Naive thymus-derived CD8-positive, alpha-beta T cell (primary cell): ENCODE measurements at regions not wholly inside any gene's neighbourhood (a gene's known extent, or its start where the extent isn't known, plus 50 kb on each side); places are given as distances from the start of the nearest gene placed in this dataset.

Experiments
- ATAC-seq, 2 donors: fragments of 150-1000 bp; cut with Tn5 transposase in 1 of 2; sonication (Bioruptor Pico), chemical (Tn5 transposase) in 1 of 2; 1 replicate in 1 of 2; 2 replicates in 1 of 2; pipeline ENCODE4 v1.10.0; 2021; ENCODE audit warnings: mild to moderate bottlenecking in 2 of 2, moderate library complexity in 2 of 2
- POLR2A ChIA-PET: fragments of 350-600 bp; sonication (Branson Sonifier 250); formaldehyde crosslinking; loops from one replicate; lab custom pipeline; 2021; ENCODE audit warnings: antibody characterized with exemption; lab: Charles Lee
- DNase-seq, 10 donors: peaks; one replicate each; pipeline versions ENCODE4 v3.0.0 to v3.0.0-alpha.2; 2020 to 2022
- H3K27ac Mint-ChIP-seq, 10 donors: one replicate each; pipeline ENCODE4 v1.8.0; 2020 to 2022; ENCODE audit warnings: mild to moderate bottlenecking in 10 of 10, mixed read lengths in 10 of 10, moderate library complexity in 4 of 10, inconsistent platforms in 1 of 10
- H3K27me3 Mint-ChIP-seq, 5 donors: one replicate each; pipeline ENCODE4 v1.8.0; 2021 to 2022; ENCODE audit warnings: mixed read lengths in 5 of 5
- H3K36me3 Mint-ChIP-seq, 3 donors: one replicate each; pipeline ENCODE4 v1.8.0; 2020 to 2022; ENCODE audit warnings: mixed read lengths in 3 of 3, mild to moderate bottlenecking in 2 of 3, inconsistent platforms in 1 of 3
- H3K4me1 Mint-ChIP-seq, 4 donors: one replicate each; pipeline ENCODE4 v1.8.0; 2021 to 2022; ENCODE audit warnings: mixed read lengths in 4 of 4
- H3K4me3 Mint-ChIP-seq, 10 donors: one replicate each; pipeline ENCODE4 v1.8.0; 2020 to 2022; ENCODE audit warnings: mild to moderate bottlenecking in 10 of 10, mixed read lengths in 10 of 10, moderate library complexity in 6 of 10, inconsistent platforms in 1 of 10
- H3K9me3 Mint-ChIP-seq, 9 donors: one replicate each; pipeline ENCODE4 v1.8.0; 2020 to 2022; ENCODE audit warnings: mixed read lengths in 9 of 9, mild to moderate bottlenecking in 3 of 9, inconsistent platforms in 1 of 9, moderate library complexity in 1 of 9

DNA sequence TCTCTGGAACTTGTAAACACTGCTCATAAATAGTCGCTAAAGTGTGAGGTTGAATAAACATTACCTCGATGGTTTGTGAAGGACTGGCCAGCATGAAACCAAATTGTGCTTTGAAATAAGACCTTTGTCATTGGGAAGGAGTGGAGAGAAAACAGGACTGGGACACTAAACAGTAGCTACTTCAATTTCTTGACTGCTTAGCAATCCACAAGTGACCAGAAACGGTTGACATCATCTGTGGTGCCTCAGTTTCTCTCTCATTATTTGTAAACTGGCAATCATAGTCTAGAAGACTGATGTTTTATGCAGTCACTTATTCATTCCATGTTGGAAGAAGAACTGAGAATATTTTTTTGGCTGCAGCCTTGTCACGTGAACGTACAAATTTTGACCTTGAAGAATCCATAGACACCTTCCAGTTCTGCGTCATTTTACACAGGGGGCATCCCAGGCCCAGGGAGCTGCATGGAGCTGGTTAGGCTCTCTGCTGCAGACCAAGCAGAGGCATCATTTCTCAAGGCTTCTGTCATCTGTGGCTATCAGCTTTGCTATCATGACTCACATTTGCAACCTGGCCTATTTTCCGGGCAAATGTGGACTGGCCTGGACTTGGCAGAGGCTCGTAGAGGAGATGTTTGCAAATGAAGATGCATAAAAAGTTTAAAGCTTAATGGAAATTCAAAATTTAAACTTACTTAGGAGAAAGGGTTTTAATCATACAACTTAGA is 391.8 kb downstream of the FGF9 start:
- ATAC-seq (no peak), DNase-seq (peak in 1 of 10 donors; percentile 17)
- H3K9me3 Mint-ChIP-seq: peaks cover 0 to 9% (median 0%) of the 10 kb centered on the region in 9 donors
- H3K27ac Mint-ChIP-seq: peak overlapping the region; percentile 94 to 100 (median 98)
- peaks cover 41 to 85% (median 80%) of the 10 kb centered on the region in 4 donors for H3K4me1 Mint-ChIP-seq
- POLR2A ChIA-PET: interaction anchor here (0.7 to 4.3 kb wide), 4 partner anchors 12 to 392 kb away, joined by 3 to 27 read pairs (median 3); partner anchors contain the start of gene FGF9
- peak overlapping the region; percentile 44 to 83 (median 64) for H3K4me3 Mint-ChIP-seq
- H3K27me3 Mint-ChIP-seq: no peaks in the 10 kb centered on the region
- peaks cover 0 to 1% (median 0%) of the 10 kb centered on the region in 3 donors for H3K36me3 Mint-ChIP-seq

DNA sequence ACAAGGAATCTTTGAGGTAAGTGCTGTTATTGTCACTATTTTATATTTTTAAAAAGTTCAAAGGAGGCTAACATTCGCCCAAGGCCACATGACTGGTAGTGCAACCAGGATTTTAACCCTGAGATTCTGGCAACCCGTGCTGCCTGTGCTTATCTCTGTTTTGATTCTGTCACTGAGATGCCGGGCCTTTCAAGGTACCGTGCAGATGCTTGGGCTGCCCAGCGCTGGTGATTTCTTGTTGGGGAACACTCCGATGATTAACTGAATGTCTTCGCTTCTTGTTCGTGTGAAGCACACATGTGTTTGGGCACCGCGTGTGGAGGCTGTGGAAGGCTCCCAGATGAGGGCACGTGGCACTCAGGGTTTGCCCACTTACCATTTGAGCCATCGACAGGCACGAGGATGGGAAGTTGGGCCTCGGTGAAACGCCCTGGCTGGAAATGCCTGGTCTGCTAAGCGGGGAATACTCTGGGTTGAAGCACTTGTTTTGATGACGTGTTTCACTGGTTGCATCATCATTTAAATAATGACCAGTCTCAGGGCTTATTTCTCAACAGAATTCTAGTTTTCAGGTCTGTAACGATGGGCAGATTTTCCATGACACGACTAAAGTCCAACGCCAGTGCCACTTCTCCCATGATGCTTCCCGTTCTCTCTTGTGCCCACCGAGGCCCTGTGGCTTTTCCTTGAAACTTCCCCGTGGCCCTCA is 392.7 kb downstream of the FGF9 start:
- H3K9me3 Mint-ChIP-seq: peaks cover 0 to 5% (median 0%) of the 10 kb centered on the region in 9 donors
- H3K4me3 Mint-ChIP-seq: peak overlapping the region in 5 of 10 donors; percentile 19 to 80 (median 38)
- ATAC-seq: no peak
- no peaks in the 10 kb centered on the region for H3K27me3 Mint-ChIP-seq
- no peak for DNase-seq
- H3K4me1 Mint-ChIP-seq: peaks cover 43 to 89% (median 83%) of the 10 kb centered on the region in 4 donors
- peaks cover 0 to 1% (median 0%) of the 10 kb centered on the region in 3 donors for H3K36me3 Mint-ChIP-seq
- POLR2A ChIA-PET: interaction anchor here (1.3 to 4.3 kb wide), 2 partner anchors 11 to 393 kb away, joined by 3 to 27 read pairs; partner anchors contain the start of gene FGF9
- H3K27ac Mint-ChIP-seq: peak overlapping the region; percentile 57 to 100 (median 98)

DNA sequence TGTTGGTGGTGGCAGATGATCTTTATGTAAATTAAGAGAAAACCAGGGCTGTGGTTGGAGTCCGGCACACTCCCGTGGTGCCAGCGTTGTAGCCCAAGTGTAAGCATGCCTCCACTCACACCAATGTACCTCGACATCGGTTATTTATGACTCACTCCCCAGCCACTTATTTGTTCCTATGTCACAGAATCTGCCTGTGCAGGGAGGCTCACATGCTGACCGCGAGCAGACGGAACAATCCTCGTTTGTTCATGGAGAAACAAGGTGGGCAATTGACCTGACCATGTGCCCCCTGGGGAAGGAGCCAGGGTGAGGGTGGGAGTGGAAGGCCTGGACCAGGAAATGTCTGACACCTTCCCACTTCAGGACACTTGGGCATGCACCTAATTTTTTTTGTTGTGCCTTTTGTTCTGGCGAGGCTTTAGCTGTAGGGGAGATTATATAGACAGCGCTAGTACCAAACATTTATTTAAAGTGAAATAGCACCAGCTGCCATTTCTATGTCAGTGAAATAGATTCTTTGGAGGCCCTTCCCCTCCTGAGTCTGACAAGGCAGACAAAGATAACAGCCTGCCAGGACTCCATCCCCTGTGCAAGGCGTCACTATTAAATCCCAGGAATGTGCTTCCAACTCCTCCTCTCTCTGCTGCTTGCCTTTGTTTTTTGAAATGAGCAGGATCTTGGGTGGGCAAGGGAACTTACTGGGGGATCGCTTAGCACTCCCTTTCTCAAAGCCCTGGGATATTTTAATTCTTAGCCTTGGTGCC is 394.2 kb downstream of the FGF9 start:
- Mint-ChIP-seq H3K4me3 (peak overlapping the region in 6 of 10 donors; percentile 26 to 64 (median 34)), H3K36me3 (no peaks in the 10 kb centered on the region), H3K9me3 (peaks cover 0 to 5% (median 0%) of the 10 kb centered on the region in 9 donors), H3K4me1 (peaks cover 34 to 79% (median 70%) of the 10 kb centered on the region in 4 donors), H3K27me3 (no peaks in the 10 kb centered on the region), H3K27ac (peak overlapping the region; percentile 28 to 99 (median 84))
- POLR2A ChIA-PET: no interaction called here
- ATAC-seq (no peak), DNase-seq (no peak)

DNA sequence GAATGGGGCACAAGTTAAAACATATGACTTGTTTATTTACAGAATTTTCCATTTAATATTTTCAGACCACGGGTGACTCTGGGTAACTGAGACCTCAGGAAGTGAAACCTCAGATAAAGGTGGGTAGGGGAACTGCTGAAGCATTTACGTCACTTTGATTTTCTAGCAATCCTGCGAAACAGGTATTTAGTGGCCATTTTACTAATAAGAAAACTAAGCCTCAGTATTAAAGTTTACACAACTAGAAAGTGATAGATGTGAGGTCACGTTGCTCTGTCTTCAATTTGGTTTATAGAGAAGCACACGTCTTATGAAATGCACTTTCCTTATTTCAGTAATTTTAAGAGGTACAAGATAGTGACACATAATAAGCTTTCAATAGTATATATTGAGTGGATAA is 402.8 kb downstream of the FGF9 start:
- Mint-ChIP-seq H3K27me3 (no peaks in the 10 kb centered on the region), H3K4me3 (peak overlapping the region in 1 of 10 donors; percentile 4), H3K9me3 (no peaks in the 10 kb centered on the region), H3K27ac (peak overlapping the region in 3 of 10 donors; percentile 2 to 56 (median 40)), H3K4me1 (peaks cover 17 to 40% (median 30%) of the 10 kb centered on the region in 4 donors), H3K36me3 (no peaks in the 10 kb centered on the region)
- ATAC-seq (no peak), DNase-seq (no peak)
- POLR2A ChIA-PET: no interaction called here

DNA sequence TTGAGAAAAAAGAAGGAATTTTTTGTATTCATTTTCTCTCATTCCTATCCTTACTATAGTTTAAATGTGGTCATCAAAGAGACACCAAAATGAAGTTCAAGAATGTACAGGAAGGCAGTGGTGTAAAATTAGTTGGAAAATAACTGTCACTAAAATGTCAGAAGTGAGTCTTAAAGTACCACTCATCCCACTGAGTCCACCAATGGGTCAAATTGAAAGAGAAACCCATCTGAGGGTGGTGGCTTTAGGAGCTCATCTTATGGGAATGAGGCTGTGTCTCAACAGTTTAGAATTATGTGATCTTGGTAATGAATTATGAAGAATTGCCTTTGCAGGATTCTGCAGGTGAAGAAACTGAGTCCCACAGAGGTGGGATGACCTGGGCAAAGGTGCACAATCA is 403.5 kb downstream of the FGF9 start:
- POLR2A ChIA-PET: interaction anchor here (1.2 kb wide), 1 partner anchor 12 kb away, joined by 3 read pairs; no protein-coding TSS in a partner anchor
- H3K36me3 Mint-ChIP-seq: no peaks in the 10 kb centered on the region
- H3K27me3 Mint-ChIP-seq: no peaks in the 10 kb centered on the region
- no peaks in the 10 kb centered on the region for H3K9me3 Mint-ChIP-seq
- H3K27ac Mint-ChIP-seq: no peak overlapping the region
- ATAC-seq (no peak), DNase-seq (no peak)
- H3K4me3 Mint-ChIP-seq: no peak overlapping the region
- peaks cover 17 to 40% (median 30%) of the 10 kb centered on the region in 4 donors for H3K4me1 Mint-ChIP-seq

DNA sequence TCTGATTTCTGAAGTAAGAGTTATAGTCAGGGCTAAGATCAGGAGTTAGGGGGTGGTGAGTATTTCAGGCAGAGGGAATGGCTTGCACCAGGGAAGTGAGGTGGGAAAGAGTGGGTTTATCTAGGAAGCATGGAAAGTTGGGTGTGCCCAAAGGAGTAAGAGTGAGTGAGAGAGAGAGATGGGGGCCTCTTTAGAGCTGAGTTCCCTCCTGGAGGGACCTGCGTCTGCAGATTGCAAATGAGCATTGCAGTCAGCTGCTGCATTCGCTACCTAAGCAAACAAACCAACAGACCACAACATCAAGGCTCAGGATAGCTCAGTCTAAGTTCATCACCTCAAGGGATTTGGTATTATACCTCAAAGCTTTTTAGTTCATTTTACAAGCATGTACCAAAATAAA is 405.8 kb downstream of the FGF9 start:
- Mint-ChIP-seq H3K4me1 (peaks cover 20 to 36% (median 30%) of the 10 kb centered on the region in 4 donors), H3K27me3 (no peaks in the 10 kb centered on the region), H3K4me3 (peak overlapping the region in 8 of 10 donors; percentile 1 to 54 (median 26)), H3K36me3 (no peaks in the 10 kb centered on the region), H3K27ac (peak overlapping the region; percentile 21 to 86 (median 60)), H3K9me3 (no peaks in the 10 kb centered on the region)
- ATAC-seq (peak; percentile 93 to 94), DNase-seq (peak in 6 of 10 donors; percentile 20 to 65 (median 50))
- POLR2A ChIA-PET: interaction anchor here (0.9 to 1.4 kb wide), 3 partner anchors 10 to 29 kb away, joined by 3 to 5 read pairs (median 4); no protein-coding TSS in a partner anchor

DNA sequence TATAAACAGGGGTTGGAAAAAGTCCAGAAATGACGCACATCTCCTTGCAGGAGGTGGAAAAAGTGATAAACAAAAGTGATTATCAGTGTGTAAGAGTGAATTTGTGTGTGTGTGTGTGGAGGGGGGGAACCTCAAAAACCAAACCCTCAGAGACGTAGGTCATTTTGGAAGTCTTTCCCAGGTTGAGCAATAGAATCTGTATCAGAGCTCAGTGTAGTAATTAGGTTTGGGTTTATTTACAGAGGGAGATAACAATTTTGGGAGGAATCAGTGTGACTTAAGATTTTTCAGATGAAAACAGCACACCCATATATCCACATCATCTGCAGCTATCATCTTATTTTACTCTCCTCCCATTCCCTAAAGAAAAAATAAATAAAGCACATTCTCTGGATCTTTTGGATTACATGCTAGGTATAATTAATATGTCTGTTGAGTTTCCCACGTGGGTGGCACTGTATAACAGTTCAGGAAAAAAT is 406.4 kb downstream of the FGF9 start:
- Mint-ChIP-seq H3K27ac (peak overlapping the region; percentile 3 to 86 (median 54)), H3K4me1 (peaks cover 21 to 38% (median 32%) of the 10 kb centered on the region in 4 donors), H3K27me3 (no peaks in the 10 kb centered on the region), H3K4me3 (peak overlapping the region in 7 of 10 donors; percentile 1 to 41 (median 26)), H3K36me3 (no peaks in the 10 kb centered on the region), H3K9me3 (no peaks in the 10 kb centered on the region)
- ATAC-seq: peak in 1 of 2 donors; percentile 30
- DNase-seq: no peak
- POLR2A ChIA-PET: interaction anchor here (0.9 kb wide), 1 partner anchor 12 kb away, joined by 3 read pairs; no protein-coding TSS in a partner anchor

DNA sequence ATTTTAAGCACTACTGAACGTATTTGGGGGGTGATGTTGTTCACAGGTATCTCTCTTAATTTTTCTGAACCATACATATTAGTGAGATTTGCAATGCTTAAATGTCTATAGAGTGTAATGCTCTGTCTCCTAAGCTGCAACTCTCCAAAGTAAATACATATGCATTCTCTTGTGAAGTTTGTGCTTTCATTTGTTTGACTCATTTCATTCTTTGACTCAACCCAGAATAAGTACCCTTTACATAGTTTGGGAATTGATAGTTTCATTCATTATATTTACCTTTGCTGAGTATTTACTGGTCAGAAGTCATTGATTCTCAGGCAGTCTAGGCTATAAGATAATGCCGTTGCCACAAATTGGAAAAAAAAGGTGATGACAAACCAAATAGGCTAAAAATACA is 406.9 kb downstream of the FGF9 start:
- Mint-ChIP-seq H3K9me3 (no peaks in the 10 kb centered on the region), H3K4me3 (peak overlapping the region in 3 of 10 donors; percentile 8 to 41 (median 26)), H3K36me3 (no peaks in the 10 kb centered on the region), H3K4me1 (peaks cover 25 to 43% (median 37%) of the 10 kb centered on the region in 4 donors), H3K27me3 (no peaks in the 10 kb centered on the region), H3K27ac (peak overlapping the region in 4 of 10 donors; percentile 22 to 86 (median 60))
- POLR2A ChIA-PET: no interaction called here
- DNase-seq (no peak), ATAC-seq (no peak)

DNA sequence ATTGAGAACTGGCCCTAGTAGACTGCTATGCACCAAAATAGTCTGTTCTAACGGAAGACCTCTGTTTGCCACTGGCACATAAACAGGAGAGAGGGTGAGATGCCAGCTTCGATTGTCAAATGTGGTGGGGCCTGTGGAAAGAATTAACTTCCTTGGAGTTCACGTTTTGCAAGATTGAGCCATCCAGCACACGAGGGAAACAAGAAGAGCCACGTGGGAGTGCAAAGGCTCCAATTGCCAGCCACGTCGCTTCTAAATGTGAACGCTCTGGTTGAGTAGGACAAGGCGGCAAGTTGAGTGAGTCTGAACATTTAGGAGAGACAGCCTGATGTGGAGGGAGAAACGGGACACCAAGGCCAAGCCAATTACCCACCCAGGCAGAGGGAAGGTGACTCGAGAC is 409.1 kb downstream of the FGF9 start:
- no peaks in the 10 kb centered on the region for H3K27me3 Mint-ChIP-seq
- peak overlapping the region in 3 of 10 donors; percentile 31 to 68 (median 57) for H3K27ac Mint-ChIP-seq
- no peaks in the 10 kb centered on the region for H3K9me3 Mint-ChIP-seq
- peaks cover 30 to 40% (median 36%) of the 10 kb centered on the region in 4 donors for H3K4me1 Mint-ChIP-seq
- no peak overlapping the region for H3K4me3 Mint-ChIP-seq
- no peak for ATAC-seq
- no peak for DNase-seq
- no peaks in the 10 kb centered on the region for H3K36me3 Mint-ChIP-seq
- POLR2A ChIA-PET: no interaction called here

DNA sequence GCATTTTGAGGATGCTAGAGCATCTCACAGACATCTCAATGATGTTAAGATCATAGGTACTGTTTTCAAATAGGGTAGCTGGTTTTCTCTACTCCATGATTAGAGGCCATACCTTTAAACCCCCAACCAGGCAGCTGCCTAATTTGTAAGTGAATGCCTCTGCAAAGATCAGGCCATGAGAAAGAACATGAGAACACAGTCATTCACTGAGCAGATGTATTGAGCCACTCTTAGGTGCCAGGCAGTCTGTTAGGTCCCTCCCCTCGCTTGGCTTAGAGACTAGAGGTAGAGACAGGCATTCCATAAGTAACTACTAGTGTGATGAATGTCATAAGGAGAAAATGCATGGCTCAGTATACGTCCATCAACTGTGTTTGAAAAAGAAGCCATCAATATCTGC is 410.0 kb downstream of the FGF9 start:
- POLR2A ChIA-PET: no interaction called here
- no peaks in the 10 kb centered on the region for H3K9me3 Mint-ChIP-seq
- no peak for ATAC-seq
- no peaks in the 10 kb centered on the region for H3K36me3 Mint-ChIP-seq
- H3K27me3 Mint-ChIP-seq: no peaks in the 10 kb centered on the region
- H3K4me1 Mint-ChIP-seq: peaks cover 32 to 40% (median 37%) of the 10 kb centered on the region in 4 donors
- H3K27ac Mint-ChIP-seq: no peak overlapping the region
- H3K4me3 Mint-ChIP-seq: no peak overlapping the region
- DNase-seq: no peak

DNA sequence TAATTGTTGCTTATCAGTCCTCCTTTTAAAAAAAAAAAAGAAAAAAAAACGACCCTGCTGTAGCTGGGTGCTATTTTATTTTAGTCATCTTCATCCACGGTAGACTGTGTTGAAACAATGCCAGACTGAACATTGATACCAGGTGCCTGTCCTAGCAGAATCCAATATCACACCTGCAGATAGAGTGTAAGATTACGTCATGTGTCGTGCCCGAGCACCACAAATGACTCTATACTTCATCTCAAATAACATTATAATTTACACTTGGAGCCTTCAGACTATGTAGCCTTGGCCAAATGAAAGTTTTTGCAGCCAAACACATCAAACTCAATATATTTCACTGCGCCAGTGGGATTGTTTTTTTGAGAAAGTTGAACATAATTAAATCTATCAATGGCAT is 410.6 kb downstream of the FGF9 start:
- ATAC-seq: no peak
- no peak for DNase-seq
- Mint-ChIP-seq H3K36me3 (no peaks in the 10 kb centered on the region), H3K4me3 (no peak overlapping the region), H3K4me1 (peaks cover 29 to 34% (median 34%) of the 10 kb centered on the region in 4 donors), H3K27ac (peak overlapping the region in 2 of 10 donors; percentile 13 to 25), H3K9me3 (no peaks in the 10 kb centered on the region), H3K27me3 (no peaks in the 10 kb centered on the region)
- POLR2A ChIA-PET: interaction anchor here (1.1 kb wide), 1 partner anchor 13 kb away, joined by 3 read pairs; no protein-coding TSS in a partner anchor

DNA sequence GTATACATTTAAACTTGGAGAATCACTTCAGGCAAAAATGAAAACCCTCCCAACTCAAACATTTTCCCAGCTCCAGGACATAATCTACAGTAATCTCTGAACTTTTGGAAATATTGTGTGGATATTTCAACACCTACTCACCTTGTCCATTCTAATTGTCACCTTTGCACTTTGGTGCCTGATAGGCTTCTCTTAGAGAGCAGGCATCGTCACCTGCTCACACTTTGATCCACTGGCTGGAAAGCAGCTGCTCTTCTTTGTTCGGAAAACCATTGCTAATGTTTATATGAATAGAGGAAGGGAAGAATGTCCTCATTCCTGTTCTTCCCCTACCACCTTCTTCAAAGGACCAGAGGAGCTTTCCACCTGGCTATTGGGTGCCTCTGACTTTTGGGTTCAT is 411.2 kb downstream of the FGF9 start:
- no peak for DNase-seq
- POLR2A ChIA-PET: interaction anchor here (1.1 kb wide), 1 partner anchor 14 kb away, joined by 3 read pairs; no protein-coding TSS in a partner anchor
- H3K4me1 Mint-ChIP-seq: peaks cover 24 to 28% (median 28%) of the 10 kb centered on the region in 4 donors
- no peaks in the 10 kb centered on the region for H3K9me3 Mint-ChIP-seq
- no peaks in the 10 kb centered on the region for H3K36me3 Mint-ChIP-seq
- H3K27me3 Mint-ChIP-seq: no peaks in the 10 kb centered on the region
- peak overlapping the region in 1 of 10 donors; percentile 54 for H3K4me3 Mint-ChIP-seq
- ATAC-seq: no peak
- peak overlapping the region in 5 of 10 donors; percentile 0 to 67 (median 6) for H3K27ac Mint-ChIP-seq
